ENCODE measurements at regions not wholly inside any gene's neighbourhood (a gene's known extent, or its start where the extent isn't known, plus 50 kb on each side); places are given as distances from the start of the nearest gene placed in this dataset.

- peak in 1 of 3 donors; percentile 12 for TF ChIP-seq CTCF (IDR thresholded peaks at IDR 0.05)
- no peak for TF ChIP-seq POLR2A (IDR thresholded peaks at IDR 0.05)
Observed at GRCh38 chr12:115771065-115771464, 506.4 kb downstream of the MED13L start.
